ENCODE measurements at regions not wholly inside any gene's neighbourhood (a gene's known extent, or its start where the extent isn't known, plus 50 kb on each side); places are given as distances from the start of the nearest gene placed in this dataset.

DNA sequence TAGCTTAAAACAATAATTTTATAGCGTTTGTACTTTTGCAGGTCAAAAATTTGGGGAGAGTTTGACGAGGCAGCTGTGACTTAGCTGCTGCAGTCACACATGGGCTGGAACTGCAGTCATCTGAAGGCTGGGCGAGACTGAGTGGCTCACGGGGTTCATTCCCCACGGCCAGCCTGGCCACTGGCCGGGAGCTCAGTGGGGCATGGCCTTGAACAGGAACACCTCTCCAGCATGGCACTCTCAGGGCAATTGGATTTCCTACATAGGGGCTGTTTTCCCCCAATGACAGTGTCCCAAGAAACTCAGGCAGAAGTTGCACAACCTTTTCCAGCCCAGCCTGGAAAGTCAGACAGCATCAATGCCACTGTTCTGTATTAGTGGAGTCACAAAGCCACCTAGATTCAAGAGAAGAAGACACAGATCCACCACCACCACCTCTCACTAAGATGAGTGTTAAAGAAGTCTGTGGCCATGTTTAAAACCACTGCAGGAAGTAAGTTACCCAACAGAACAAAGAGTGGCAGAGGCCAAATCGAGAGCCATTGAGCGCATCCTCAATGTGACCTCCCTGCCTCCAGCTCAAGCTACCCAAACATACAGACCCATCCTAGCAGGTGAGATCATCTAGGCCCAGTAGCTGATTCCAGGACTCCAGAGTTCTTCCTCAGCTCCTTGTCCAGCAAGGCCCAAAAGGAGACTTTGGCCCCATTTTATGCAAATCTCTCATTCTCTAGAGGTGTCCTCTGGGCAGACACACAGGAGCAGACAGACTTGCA lies 618.7 kb upstream of the CADM1 start:
- Histone ChIP-seq H3K4me3 (ENCODE audit: low read length) (no peak overlapping the region), H3K9me3 (replicated peaks; ENCODE audit: control insufficient read depth, low read depth, low read length) (no peaks in the 10 kb centered on the region), H3K27ac (ENCODE audit: low read length) (no peak overlapping the region), H3K27me3 (ENCODE audit: control insufficient read depth, insufficient read depth, low read length) (no peaks in the 10 kb centered on the region), H3K4me1 (ENCODE audit: control insufficient read depth, insufficient read depth, low read length) (no peaks in the 10 kb centered on the region), H3K36me3 (ENCODE audit: control insufficient read depth, insufficient read depth, low read length) (no peaks in the 10 kb centered on the region)
- whole genome bisulfite sequencing (ENCODE audit: insufficient coverage), result 85% methylated on average over 7 of the region's 8 CpGs
- DNase-seq, result no peak

DNA sequence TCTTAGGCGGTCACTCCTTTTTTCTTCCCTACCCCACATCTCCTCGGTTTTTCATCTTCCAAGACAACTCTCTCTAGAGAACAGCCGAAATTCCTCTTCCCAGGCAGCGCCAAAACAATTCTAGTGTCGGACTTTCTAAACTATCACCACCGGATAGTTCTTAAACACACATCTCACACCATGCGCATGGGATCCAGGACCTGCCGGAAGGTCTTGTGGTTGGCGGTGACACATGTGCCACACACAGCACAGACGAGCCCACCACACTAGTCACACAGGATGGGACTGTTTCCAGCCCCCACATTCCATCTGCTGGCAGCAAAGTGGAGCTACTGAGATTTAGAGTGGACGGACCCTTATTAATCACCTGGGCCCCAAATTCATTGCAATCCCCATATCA lies 614.9 kb upstream of the CADM1 start:
- Histone ChIP-seq H3K27me3 (ENCODE audit: control insufficient read depth, insufficient read depth, low read length) (no peaks in the 10 kb centered on the region), H3K9me3 (replicated peaks; ENCODE audit: control insufficient read depth, low read depth, low read length) (no peaks in the 10 kb centered on the region), H3K36me3 (ENCODE audit: control insufficient read depth, insufficient read depth, low read length) (no peaks in the 10 kb centered on the region), H3K4me1 (ENCODE audit: control insufficient read depth, insufficient read depth, low read length) (no peaks in the 10 kb centered on the region), H3K27ac (ENCODE audit: low read length) (no peak overlapping the region), H3K4me3 (ENCODE audit: low read length) (no peak overlapping the region)
- WGBS (ENCODE audit: insufficient coverage), result 90% methylated on average over 10 of the region's 11 CpGs
- DNase-seq, result no peak

DNA sequence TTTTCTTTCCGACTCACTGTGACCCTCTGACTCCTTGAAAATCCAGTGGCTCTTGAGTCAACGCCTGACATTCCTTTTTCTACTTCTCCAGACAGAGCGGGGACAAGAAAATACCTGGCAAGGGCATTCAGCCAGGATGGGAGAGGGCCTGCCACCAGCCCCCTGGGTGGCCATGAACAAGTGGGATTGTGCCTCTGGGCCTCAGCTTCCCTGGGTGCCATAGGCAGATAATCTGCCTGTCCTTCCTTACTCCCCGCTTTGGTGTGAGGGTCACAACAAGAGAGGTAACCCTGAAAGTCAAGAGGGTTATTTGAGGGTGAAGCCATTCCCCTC lies 613.9 kb upstream of the CADM1 start:
- peaks cover 8% of the 10 kb centered on the region for H3K9me3 ChIP-seq (replicated peaks; ENCODE audit: control insufficient read depth, low read depth, low read length)
- no peaks in the 10 kb centered on the region for H3K36me3 ChIP-seq (ENCODE audit: control insufficient read depth, insufficient read depth, low read length)
- WGBS (ENCODE audit: insufficient coverage), result no CpG with 5 or more reads among the region's 4 CpGs
- H3K4me1 ChIP-seq (ENCODE audit: control insufficient read depth, insufficient read depth, low read length), result no peaks in the 10 kb centered on the region
- no peak overlapping the region for H3K27ac ChIP-seq (ENCODE audit: low read length)
- H3K27me3 ChIP-seq (ENCODE audit: control insufficient read depth, insufficient read depth, low read length), result no peaks in the 10 kb centered on the region
- H3K4me3 ChIP-seq (ENCODE audit: low read length), result no peak overlapping the region
- no peak for DNase-seq

DNA sequence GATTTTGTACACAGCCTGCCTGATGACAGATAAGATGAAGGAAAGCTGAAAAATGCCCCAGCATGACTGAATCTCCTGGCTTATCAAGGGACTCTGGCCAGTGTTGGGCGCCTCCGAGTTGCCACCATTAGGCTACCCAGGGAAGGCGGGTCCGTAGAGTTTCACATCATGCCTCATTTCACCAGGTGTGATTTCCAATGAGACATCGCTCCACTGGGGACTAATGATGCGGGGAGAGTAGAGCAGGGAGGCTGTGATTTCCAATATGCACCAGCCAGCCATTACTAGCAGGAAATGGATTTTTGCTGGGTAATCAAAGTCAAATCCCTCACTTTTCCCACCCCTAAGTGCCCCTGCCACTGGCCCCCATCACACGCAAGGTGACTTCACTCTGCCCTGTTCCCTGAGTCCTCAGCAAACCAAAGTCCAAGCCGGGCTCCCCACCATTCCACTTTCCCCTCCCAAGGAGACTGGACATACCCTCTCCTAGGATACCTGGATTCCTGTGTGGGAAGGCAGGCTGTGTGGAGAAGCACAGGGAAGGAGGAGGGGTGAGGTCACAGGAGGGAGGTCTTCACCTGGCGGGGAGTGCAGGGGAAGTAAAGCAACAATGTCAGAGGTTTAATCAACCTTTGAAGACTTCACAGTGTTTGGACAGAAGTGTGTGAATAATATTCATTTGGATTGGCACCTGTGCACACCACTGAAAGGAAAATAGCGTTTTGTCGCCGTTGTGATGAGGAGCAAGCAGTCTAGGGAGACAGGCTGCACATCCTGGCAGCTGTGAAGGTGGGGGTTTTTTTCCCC lies 613.3 kb upstream of the CADM1 start:
- Histone ChIP-seq H3K36me3 (ENCODE audit: control insufficient read depth, insufficient read depth, low read length) (no peaks in the 10 kb centered on the region), H3K27ac (ENCODE audit: low read length) (no peak overlapping the region), H3K4me3 (ENCODE audit: low read length) (no peak overlapping the region), H3K4me1 (ENCODE audit: control insufficient read depth, insufficient read depth, low read length) (no peaks in the 10 kb centered on the region), H3K9me3 (replicated peaks; ENCODE audit: control insufficient read depth, low read depth, low read length) (peaks cover 8% of the 10 kb centered on the region), H3K27me3 (ENCODE audit: control insufficient read depth, insufficient read depth, low read length) (no peaks in the 10 kb centered on the region)
- DNase-seq, result no peak
- 100% methylated on average over 2 of the region's 12 CpGs for whole genome bisulfite sequencing (ENCODE audit: insufficient coverage)

GRCh38 chr11:116115801-116116200 lies 611.6 kb upstream of the CADM1 start:
- Histone ChIP-seq H3K4me1 (ENCODE audit: control insufficient read depth, insufficient read depth, low read length) (no peaks in the 10 kb centered on the region), H3K27ac (ENCODE audit: low read length) (no peak overlapping the region), H3K4me3 (ENCODE audit: low read length) (no peak overlapping the region), H3K27me3 (ENCODE audit: control insufficient read depth, insufficient read depth, low read length) (no peaks in the 10 kb centered on the region), H3K9me3 (replicated peaks; ENCODE audit: control insufficient read depth, low read depth, low read length) (peaks cover 8% of the 10 kb centered on the region), H3K36me3 (ENCODE audit: control insufficient read depth, insufficient read depth, low read length) (no peaks in the 10 kb centered on the region)
- WGBS (ENCODE audit: insufficient coverage), result no CpG with 5 or more reads among the region's 1 CpG
- DNase-seq, result no peak

DNA sequence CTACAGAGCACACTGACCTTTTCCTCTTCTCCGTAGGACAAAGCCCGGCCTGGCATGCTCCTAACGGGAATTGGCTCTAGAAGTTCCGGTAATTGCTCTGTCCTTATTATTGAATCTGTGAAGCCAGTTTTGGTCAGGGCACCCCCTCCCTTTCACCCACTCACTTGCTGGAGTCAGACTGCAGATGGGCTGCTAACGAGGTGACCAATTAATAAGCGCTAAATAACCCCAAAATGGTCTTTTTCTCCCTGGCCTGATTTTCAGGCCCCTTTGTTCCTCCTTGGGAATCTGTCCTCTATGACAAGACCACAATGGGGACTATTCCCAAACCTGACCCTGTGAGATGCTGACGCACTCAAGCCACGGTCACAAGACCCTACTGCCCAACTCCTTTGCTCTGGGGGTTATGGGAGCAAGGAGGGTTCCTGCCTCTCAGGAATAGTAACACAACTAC lies 610.0 kb upstream of the CADM1 start:
- 75% methylated on average over 6 of the region's 8 CpGs for WGBS (ENCODE audit: insufficient coverage)
- H3K27ac ChIP-seq (ENCODE audit: low read length), result no peak overlapping the region
- peaks cover 8% of the 10 kb centered on the region for H3K9me3 ChIP-seq (replicated peaks; ENCODE audit: control insufficient read depth, low read depth, low read length)
- no peaks in the 10 kb centered on the region for H3K36me3 ChIP-seq (ENCODE audit: control insufficient read depth, insufficient read depth, low read length)
- DNase-seq, result no peak
- no peaks in the 10 kb centered on the region for H3K4me1 ChIP-seq (ENCODE audit: control insufficient read depth, insufficient read depth, low read length)
- no peak overlapping the region for H3K4me3 ChIP-seq (ENCODE audit: low read length)
- no peaks in the 10 kb centered on the region for H3K27me3 ChIP-seq (ENCODE audit: control insufficient read depth, insufficient read depth, low read length)

DNA sequence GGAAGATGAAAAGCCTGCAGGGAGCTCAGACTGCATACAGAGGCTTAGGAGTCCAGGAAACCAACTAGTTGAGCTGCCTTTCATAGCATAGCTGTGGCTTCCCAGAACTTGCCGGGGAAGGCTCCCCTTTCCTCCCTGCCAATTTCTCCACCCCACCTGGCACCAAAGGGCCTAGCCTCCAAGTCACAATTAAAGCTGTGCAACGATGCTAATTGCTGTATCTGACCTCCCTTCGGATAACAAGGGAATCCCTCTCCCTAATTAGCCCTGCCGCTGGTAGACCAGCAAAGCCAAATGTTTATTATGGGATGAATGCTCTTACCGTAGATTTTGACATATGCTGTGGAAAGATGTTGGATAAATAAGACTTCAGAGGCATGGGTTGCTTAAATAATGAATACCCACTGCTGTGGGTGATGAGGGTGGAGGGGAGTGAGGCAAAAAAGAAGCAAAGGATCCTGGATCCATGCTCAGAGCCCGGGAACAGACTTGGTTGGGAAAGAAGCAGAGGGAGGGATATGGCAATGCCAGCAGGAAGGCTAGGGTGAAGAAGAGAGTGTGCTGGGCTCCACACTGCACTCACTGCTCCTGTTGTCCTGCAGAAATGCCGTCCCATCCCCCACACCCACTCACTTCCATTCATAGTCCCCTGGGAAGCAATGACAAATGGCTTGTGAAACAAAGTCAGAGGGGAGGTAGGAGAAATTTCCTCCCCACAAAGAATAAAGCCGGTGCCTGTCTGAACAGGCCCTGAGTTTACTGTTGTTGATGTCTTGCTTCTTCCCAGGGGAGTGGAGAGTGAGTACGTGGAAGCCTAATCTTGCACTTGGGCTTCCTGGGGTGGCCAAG lies 608.1 kb upstream of the CADM1 start:
- Histone ChIP-seq H3K4me3 (ENCODE audit: low read length) (no peak overlapping the region), H3K9me3 (replicated peaks; ENCODE audit: control insufficient read depth, low read depth, low read length) (peaks cover 8% of the 10 kb centered on the region), H3K27me3 (ENCODE audit: control insufficient read depth, insufficient read depth, low read length) (no peaks in the 10 kb centered on the region), H3K27ac (ENCODE audit: low read length) (no peak overlapping the region), H3K36me3 (ENCODE audit: control insufficient read depth, insufficient read depth, low read length) (no peaks in the 10 kb centered on the region), H3K4me1 (ENCODE audit: control insufficient read depth, insufficient read depth, low read length) (no peaks in the 10 kb centered on the region)
- DNase-seq, result no peak
- WGBS (ENCODE audit: insufficient coverage), result 68% methylated on average over 3 of the region's 9 CpGs

GRCh38 chr11:116111546-116111945 lies 607.3 kb upstream of the CADM1 start:
- Histone ChIP-seq H3K27me3 (ENCODE audit: control insufficient read depth, insufficient read depth, low read length) (no peaks in the 10 kb centered on the region), H3K9me3 (replicated peaks; ENCODE audit: control insufficient read depth, low read depth, low read length) (peaks cover 8% of the 10 kb centered on the region), H3K4me3 (ENCODE audit: low read length) (no peak overlapping the region), H3K4me1 (ENCODE audit: control insufficient read depth, insufficient read depth, low read length) (no peaks in the 10 kb centered on the region), H3K36me3 (ENCODE audit: control insufficient read depth, insufficient read depth, low read length) (no peaks in the 10 kb centered on the region), H3K27ac (ENCODE audit: low read length) (no peak overlapping the region)
- whole genome bisulfite sequencing (ENCODE audit: insufficient coverage), result 84% methylated on average over 2 of the region's 3 CpGs
- DNase-seq, result no peak

- no peak for DNase-seq
- Histone ChIP-seq H3K4me1 (ENCODE audit: control insufficient read depth, insufficient read depth, low read length) (no peaks in the 10 kb centered on the region), H3K9me3 (replicated peaks; ENCODE audit: control insufficient read depth, low read depth, low read length) (peaks cover 8% of the 10 kb centered on the region), H3K27me3 (ENCODE audit: control insufficient read depth, insufficient read depth, low read length) (no peaks in the 10 kb centered on the region), H3K4me3 (ENCODE audit: low read length) (no peak overlapping the region), H3K36me3 (ENCODE audit: control insufficient read depth, insufficient read depth, low read length) (no peaks in the 10 kb centered on the region), H3K27ac (ENCODE audit: low read length) (no peak overlapping the region)
- 71% methylated on average over 1 of the region's 1 CpG for WGBS (ENCODE audit: insufficient coverage)
Measured at GRCh38 chr11:116110802-116111201, 606.6 kb upstream of the CADM1 start.

DNA sequence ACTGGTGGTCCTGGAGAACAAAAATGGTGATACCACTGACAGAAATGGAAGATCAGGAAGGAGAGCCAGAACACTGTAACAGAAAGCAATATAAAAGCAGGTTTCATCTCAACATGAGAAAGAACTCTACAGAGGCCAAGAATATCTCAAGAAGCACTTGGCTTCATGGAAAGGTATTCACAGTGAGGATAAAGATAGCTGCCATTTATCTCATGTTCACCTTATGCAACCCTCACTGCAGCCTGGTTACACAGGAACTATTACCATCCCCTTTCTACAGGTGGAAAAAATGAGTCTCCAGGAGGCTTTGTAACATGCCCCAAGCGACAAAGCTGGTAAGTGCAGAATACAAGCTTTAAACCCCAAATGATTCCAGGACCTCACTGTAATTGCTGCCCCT lies 606.1 kb upstream of the CADM1 start:
- Histone ChIP-seq H3K4me3 (ENCODE audit: low read length) (no peak overlapping the region), H3K27ac (ENCODE audit: low read length) (no peak overlapping the region), H3K27me3 (ENCODE audit: control insufficient read depth, insufficient read depth, low read length) (no peaks in the 10 kb centered on the region), H3K9me3 (replicated peaks; ENCODE audit: control insufficient read depth, low read depth, low read length) (peaks cover 8% of the 10 kb centered on the region), H3K36me3 (ENCODE audit: control insufficient read depth, insufficient read depth, low read length) (no peaks in the 10 kb centered on the region), H3K4me1 (ENCODE audit: control insufficient read depth, insufficient read depth, low read length) (no peaks in the 10 kb centered on the region)
- DNase-seq, result no peak
- 89% methylated on average over 1 of the region's 1 CpG for WGBS (ENCODE audit: insufficient coverage)

Measured in muscle of leg (tissue), 3 donors.